NCI-H460 (cell line): ENCODE measurements at regions not wholly inside any gene's neighbourhood (a gene's known extent, or its start where the extent isn't known, plus 50 kb on each side); places are given as distances from the start of the nearest gene placed in this dataset.
A peak's percentile ranks its signal among the peaks of the same experiment; 100 is the strongest.

Source experiments
- DNase-seq: peaks from one replicate; pipeline ENCODE4 v3.0.0-alpha.2; 2016; ENCODE audit warnings: low read depth; ENCODE audit errors: extremely low read depth

DNA sequence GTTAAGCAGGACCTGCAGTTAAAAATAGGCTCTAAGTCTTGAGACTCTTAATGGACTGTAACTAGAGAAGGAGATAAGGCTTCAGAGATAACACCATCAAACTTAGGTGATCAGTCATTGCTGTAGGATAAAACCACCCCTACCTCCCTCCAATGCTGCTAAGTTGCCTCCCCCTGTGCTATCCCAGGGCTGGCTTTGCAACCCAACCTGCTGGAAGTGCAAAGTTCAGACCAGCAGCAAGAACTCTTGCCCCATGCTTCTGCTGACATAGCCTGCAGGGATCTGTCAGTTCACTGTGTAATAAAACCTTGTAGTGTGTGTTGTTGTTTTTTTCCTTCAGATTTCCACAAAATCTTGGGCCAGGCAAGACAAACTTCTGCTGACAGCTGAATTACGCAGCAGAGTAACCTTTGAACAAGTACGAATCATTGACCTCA is 57.4 kb upstream of the EPB41L3 start:
- DNase-seq, result no peak

DNA sequence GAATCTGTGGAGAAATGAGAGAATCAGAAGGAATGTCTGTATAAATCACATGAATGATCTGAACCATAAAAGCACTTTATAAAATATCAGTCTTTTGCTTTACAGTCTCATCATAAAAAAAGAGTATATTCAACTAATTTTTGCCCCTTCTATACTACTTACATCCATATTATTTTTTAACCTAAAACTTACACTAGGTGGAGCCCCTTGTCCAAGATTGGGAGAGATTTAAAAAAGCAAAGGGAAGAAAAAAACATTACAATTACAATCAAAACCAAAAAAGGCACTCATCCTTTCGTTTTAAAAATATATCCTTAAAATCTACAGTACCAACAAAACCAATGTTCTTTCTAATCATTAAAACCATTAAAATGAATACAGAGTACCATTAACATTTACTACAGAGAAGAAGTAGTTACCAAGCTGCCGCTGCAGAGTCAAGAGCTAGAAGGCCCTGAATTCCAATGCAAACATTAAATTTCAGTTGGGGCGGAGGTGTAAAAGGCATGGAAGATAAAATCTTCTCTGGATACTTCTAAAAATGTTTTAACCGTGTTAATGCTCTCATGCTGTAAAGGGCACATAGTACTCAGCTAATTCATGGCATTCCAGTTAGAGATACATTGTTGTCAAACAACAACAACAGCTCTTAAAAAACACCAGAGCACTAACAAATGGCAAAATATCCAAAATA is 56.7 kb upstream of the EPB41L3 start:
- peak; percentile 39 for DNase-seq

DNA sequence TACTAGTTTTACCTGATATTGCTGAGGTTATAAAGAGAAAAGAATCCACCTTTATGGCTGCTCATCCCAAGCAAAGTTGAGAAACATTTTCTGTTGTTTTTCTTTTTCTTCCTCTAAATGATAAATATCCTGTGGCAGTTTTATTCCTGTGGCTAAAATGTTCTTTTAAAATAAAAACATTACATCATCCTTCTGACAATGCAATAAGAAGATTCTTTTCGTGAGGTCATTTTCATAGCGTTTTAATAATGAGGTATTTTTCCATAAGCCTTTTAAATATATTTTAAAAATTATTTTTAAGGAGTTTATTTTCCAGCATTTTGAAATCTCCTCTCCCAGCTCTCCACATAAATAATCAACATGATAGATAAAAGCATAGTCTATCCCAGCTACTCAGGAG is 52.8 kb upstream of the EPB41L3 start:
- no peak for DNase-seq
